Tibial nerve (tissue), 4 donors: ENCODE measurements at regions not wholly inside any gene's neighbourhood (a gene's known extent, or its start where the extent isn't known, plus 50 kb on each side); places are given as distances from the start of the nearest gene placed in this dataset.

ENCODE experiments used
- EP300 ChIP-seq, 2 donors: sonication (generic); formaldehyde crosslinking; IDR thresholded peaks; one replicate each; pipeline ENCODE4 v1.6.1; 2017; ENCODE audit warnings: antibody characterized with exemption in 2 of 2, mild to moderate bottlenecking in 1 of 2
- POLR2A ChIP-seq, 2 donors: fragments of 450-650 bp; IDR thresholded peaks; one replicate each; pipeline ENCODE4 v1.6.1; 2017; ENCODE audit warnings: antibody characterized with exemption in 2 of 2, mild to moderate bottlenecking in 2 of 2, moderate library complexity in 2 of 2
- TF ChIP-seq, protein P1 (sequence below), 5 experiments: fragments of 200-600 bp in 3 of 5; fragments of 450-650 bp in 2 of 5; sonication (generic) in 3 of 5; IDR thresholded peaks; one replicate each; pipeline ENCODE4 v1.5.1; 2016 to 2019; ENCODE audit warnings: antibody characterized with exemption in 5 of 5, mild to moderate bottlenecking in 3 of 5, moderate library complexity in 2 of 5

- no peak for TF ChIP-seq EP300 (IDR thresholded peaks at IDR 0.05)
- TF ChIP-seq, protein P1, sequence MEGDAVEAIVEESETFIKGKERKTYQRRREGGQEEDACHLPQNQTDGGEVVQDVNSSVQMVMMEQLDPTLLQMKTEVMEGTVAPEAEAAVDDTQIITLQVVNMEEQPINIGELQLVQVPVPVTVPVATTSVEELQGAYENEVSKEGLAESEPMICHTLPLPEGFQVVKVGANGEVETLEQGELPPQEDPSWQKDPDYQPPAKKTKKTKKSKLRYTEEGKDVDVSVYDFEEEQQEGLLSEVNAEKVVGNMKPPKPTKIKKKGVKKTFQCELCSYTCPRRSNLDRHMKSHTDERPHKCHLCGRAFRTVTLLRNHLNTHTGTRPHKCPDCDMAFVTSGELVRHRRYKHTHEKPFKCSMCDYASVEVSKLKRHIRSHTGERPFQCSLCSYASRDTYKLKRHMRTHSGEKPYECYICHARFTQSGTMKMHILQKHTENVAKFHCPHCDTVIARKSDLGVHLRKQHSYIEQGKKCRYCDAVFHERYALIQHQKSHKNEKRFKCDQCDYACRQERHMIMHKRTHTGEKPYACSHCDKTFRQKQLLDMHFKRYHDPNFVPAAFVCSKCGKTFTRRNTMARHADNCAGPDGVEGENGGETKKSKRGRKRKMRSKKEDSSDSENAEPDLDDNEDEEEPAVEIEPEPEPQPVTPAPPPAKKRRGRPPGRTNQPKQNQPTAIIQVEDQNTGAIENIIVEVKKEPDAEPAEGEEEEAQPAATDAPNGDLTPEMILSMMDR (IDR thresholded peaks at IDR 0.05) = no peak
- no peak for TF ChIP-seq POLR2A (IDR thresholded peaks at IDR 0.05)
These were observed 560.0 kb upstream of the SALL1 start for GRCh38 chr16:51710905-51711563.
